HG03108 (cell line): ENCODE measurements at regions not wholly inside any gene's neighbourhood (a gene's known extent, or its start where the extent isn't known, plus 50 kb on each side); places are given as distances from the start of the nearest gene placed in this dataset.

Experiments
- ATAC-seq: cut with Tn5 transposase; IDR thresholded peaks from one replicate; pipeline ENCODE4 v1.9.1; 2021; ENCODE audit warnings: moderate library complexity; ENCODE audit not compliant: unreplicated experiment

DNA sequence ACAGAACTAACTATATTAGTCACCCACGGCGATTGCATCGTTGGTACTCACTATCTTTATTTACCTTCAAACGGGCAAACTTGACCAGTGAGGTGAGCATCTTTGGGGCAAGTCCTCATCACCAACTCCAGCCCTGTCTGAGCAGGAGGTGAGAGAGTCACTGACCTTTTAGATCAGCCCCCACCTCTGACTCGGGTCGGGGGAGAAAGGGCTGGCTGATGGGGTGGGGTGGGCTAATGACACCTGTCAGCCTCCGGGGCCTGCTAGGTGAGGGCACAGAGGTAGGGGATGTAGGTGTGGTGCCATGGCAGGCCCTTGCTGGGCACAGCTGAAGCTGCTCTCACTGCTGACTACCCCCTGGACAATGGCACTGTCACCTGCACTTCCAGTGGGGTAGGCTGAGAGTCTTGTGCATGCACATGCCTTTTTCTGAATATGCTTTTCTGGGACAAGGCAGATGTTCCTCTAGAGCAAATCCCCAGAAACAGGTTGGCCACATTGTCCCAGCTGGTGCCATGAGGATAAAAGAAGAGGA, 359.5 kb upstream of the MKI67 start:
- no peak for ATAC-seq

DNA sequence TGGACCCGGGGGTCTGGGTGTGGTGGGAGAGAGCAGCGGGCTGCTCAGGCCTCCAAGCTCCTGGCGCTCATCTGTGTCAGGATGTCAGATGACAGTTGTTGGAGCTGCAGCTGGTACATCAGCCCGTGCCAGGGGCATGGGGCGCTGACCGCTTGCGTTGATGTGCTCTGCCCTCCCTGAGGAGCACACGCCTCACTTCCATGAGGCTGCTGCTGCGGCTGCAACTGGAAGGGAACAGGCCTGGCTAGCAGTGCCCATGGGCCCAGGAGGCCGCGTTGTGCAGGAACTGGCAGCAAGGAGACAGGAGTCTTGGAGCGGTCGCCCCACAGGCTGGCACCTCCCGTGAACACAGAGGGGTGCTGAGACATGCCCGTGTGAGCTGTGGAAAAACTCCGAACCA, 361.3 kb upstream of the MKI67 start:
- no peak for ATAC-seq

DNA sequence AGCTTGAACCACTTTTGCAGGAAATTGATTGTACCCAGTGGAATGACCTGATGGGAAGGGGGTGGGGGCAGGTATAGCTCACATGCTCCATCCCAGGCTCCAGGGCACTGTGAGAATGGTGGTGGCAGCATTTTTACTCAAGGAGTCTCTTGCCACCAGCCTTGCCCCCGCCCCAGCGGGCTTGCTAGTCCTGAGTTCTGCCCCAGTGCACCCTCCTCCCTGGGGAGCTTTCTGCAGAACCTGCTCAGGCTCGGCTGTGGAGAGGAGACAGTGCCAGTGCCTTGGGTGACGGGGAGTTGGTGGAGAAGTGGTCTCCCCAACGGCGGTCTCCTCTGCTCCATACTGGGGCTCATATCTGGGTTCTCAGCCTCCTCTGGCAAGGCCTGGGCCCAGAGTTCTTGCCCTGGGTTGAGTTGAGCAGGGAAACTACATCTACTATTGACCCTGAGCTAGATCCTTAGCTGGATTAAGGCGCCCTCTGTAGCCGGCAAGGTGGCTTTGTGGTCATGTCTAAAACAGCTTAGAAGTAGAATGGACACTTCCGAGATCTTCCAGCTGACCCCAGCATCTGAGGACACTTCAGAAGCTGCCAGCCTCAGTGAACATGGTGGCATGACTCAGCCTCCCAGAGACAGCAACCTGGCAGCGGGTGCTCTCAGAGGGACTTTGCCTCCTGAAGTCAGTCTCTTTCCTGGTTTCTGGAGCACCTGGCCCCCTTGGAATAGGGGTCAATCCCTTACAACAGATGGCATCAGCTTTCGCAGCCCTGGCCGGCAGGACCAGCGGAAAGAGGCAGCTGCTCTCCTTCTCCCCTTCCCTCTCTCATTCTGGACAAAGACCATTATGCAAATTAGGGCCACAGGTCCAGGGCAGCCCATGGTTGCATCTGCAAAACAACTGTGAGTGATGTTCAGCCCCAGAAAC, 363.4 kb upstream of the MKI67 start:
- no peak for ATAC-seq

DNA sequence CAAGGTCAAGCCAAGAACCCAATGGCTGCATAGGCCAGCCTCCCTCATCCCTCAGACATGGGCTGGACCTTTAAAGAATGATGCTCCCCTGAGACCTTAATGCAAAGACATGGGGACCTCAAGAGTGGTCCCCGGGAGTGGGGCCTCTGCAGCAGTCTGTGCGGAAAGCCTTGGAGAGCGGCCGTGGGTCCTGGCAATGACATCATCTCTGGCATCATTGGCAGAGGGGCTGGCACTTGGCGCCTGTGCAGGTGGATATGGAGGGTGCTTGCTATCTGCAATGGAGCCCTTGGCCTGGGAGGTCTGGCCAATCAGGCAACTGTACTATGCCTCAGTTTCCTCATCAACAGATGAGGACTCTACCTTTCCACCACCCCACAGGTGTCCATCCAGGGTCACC, 365.5 kb upstream of the MKI67 start:
- ATAC-seq, result no peak

DNA sequence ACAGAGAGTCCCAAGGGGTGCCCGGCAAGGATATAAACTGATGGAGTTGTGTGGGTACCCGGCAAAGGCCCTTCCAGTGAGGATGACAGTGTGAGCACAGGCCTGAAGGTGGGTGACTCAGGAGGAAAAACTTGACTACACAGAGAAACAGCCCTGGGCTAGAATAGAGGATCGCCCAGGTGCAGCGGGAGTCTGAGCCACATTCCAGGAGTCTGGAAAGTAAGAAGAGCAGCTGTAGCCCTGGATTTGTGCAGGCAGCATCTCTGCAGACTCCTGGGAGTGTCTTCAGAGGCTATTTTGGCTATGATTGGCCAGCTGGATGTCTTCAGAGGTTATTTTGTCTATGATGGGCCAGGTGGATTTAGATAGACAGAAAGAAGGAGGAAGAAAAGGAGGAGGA, 367.6 kb upstream of the MKI67 start:
- no peak for ATAC-seq

DNA sequence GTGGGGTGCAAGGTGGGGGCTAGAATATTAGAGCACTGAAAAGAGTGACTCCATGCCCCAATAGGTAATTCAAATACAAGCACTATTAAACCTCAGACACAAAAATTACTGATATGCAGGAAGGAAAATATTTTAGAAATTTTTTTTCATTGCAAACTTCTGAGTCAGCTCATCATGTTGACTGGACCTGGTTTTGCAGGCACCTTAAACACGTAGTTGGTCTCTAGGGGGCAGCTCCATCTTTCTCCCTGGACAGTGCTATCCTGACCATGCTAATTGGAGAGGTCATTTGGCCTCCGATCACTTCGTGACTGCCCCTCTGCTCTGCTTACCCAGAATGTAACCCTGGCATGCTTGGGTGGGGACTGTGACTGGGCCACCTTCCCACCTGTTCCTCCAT, 368.4 kb upstream of the MKI67 start:
- ATAC-seq, result no peak

DNA sequence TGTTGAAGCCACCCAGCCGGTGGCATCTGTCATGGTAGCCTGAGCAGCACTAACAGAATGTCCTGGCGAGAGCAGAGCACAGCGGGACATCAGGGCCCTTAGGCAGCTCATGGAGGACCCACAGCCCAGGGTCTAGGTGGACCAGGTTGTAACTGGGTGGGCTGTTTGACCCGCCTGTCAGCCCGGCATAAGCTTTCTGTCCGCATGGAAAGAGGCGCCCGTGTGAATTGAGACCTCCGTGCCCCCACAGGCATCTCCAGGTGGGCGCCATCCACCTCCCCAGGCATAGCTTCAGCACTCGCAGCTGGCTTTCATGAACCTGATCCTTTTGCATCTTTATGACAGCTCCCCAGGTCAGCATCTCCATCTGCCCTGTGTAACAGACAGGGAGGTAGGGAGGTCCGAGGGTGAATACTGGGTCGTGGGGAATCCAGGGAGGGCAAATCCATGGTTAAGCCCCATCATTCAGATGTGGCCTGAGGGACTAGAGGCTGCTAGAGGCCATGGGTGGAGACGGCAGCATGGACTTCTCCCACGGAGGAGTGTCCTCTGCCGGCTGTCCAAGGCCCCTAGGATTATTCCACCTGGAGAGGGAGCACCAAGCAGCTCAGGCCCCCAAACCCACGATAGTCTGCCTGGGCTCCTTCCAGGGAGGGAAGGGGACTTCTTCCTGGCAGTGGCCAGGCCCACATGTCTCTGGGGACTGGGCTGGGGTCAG, 371.6 kb upstream of the MKI67 start:
- no peak for ATAC-seq

DNA sequence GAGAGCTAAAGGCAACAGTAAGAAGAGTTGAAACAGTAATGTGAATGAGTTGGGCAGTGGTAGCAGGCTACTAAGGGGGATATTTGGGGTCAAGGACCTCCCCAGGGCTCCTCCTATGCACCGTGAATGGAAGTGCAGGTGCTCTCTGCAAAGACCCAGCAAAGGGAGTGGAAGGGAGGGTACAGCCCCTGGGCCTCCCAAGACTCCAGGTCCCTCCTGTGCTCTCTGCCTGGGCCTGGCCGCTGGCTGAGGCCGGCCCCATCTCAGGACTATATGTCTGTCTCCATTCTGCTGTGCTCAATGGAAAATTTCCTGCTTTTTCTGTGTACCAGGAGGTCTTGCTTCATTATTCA, 372.1 kb upstream of the MKI67 start:
- ATAC-seq, result no peak

DNA sequence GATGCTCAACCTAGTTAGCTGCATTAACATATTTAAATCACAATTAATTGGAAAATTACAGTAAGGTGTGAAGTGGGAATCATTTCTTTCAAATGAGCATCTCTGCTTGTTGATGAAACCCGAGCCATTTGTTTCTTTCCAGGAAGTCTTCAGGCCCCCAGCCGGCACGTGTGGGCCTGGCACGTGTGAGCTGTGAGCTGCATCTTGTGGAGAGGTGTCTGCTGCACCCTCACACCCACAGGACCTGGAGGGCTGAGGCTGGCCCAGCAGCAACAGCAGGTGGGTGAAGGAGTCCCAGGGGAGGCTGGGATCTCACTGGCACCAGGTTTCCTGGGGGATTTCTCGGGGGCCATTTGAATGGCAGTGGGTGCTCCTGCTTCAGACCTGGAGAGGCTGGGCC, 372.5 kb upstream of the MKI67 start:
- no peak for ATAC-seq

DNA sequence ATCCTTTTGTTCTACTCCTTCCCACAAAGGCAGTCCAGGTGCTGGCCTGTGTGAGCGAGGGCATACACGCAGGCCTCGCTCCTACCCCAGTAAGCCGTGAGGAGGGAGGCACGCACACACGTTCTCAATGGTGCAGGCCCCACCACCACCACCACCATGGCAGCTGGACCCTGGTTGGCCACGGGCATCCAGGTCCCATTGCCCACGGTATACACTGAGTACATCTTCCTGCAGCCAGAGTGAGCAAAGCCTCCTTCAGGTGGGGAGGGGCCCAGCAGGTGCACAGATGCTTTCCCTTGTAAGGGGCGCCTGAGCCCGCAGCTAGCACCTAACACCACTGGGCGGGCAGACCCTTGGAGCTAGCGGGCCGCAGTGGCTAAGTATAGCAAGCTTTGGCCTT, 373.3 kb upstream of the MKI67 start:
- ATAC-seq, result no peak

DNA sequence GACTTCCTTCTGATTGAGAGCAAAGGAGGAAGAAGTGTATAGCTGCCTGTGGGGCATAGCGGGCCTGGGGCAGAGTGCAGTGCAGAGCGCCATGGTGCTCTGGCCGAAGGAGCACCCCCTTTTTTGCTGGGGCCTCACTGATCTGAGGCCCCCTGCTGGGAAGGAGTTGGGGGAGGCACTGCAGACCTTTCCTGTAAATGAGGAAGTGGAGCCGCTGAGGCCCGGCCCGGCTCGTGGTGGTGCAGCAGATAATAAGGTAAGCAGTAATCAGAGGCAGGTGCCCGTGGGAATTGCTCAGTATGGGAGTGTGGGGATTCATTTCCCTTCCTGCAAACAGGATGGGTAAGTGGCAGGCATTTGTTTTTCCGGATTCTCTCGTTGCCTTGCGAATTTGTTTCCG, 373.7 kb upstream of the MKI67 start:
- no peak for ATAC-seq

DNA sequence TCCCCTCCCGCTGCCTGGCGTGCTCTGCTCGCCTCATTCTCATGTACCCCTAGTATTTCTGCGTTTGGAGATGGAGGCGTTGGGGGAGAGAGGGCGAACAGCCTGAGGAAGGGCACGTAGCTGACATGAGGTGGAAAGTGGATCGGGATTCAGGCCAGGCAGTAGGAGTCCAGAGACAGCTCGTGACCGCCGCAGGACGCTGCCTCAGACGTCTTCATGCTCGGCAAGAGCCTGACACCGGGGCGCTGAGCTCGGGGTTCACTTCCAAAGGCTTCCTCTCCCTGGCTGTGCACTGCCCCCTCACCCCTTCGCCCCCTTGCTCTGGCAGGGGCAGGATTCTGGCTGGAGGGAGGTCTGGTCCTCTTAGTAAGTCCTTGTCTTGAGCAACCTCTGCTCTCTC, 374.4 kb upstream of the MKI67 start:
- ATAC-seq, result no peak

DNA sequence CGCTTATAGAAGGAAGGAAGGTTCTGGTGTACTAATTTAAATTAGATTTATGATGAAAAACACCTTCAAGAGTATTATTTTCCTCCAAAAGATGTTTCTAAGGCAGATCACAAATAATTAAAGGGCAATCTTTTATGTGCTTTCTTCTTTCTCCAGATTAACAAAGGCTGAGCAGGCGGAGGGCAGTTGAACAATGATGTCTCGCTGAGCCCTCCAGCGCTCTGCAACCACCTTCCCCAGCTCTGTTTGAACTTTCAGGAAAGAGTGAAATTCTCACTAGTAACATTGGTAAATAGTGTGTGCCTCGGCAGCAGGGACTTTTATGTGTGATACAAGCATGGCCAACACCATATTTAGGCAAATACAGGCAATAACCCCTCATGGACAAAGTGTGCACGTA, 379.1 kb upstream of the MKI67 start:
- ATAC-seq, result no peak

DNA sequence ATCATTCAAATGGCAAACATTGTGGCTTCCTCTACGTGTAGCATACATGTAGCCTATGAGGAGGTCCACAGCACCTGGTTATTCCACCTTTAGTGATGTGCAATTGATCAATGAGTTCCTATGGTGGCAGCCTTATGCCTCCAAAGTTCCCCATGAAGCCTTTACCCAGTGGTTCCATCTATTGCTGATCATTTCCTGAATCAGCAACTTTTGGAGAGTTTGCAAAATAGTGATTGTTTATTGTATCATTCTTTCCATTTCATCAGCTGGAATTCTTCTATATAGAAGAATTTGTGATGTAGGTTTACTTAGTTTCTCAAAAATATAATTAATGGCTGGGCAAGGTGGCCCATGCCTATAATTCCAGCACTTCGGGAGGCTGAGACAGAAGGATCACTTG, 380.2 kb upstream of the MKI67 start:
- ATAC-seq, result no peak

DNA sequence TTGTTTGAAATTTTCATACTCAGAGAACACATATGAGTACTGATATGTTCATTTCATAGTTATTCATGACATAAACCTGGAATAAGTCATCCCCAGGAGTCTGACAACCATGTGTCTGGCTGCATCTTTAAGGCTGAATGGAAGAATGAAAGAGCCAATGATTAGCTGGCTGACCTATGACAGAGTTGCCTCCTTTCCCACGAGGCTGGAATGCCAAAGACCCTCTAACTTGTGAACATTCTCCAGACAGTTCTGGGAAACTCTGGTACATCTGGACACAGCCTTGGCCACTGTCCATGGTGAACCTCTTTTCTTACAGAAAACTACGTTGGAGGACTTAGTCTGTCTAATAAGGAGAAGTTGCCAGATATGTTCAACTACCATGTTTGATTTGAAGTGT, 380.8 kb upstream of the MKI67 start:
- ATAC-seq, result no peak

DNA sequence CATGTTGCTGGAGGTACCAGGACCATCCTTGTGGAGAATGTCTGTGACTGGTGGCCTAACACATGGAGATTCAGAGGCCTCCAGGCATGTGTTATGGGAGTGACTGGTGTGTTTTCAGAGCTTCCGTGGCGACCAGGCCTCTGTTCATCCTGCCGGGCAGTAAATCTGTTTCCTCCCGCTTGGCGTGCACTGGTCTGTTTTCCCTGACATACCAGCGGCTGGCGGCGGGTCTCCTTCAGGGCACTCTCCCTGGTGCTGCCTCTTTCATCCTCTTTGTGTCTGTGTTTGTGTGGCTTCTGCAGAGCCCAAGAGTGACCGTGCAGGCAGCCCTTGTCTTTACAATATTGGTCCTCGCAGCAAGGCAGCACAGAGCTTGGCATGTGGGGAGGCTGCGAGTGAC, 385.1 kb upstream of the MKI67 start:
- no peak for ATAC-seq

DNA sequence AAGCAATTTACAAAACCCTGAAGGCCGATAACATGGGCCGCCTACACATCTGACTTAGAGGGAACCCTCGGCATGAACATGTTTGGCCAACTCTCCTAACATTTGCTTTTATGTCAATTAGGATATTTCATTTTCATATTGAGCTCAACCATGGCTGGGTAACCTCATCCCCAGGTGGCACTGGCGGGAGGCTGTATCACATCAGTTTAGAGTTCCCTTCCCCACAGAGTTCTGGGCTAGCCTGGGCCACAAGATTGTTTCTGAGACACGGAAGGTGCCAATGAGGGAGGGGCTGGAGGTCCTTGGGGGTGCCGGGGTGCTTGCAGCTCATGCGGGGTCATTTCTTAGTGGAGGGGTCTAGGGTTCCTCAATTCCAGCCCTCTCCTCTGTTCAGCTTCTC, 386.5 kb upstream of the MKI67 start:
- ATAC-seq, result no peak

DNA sequence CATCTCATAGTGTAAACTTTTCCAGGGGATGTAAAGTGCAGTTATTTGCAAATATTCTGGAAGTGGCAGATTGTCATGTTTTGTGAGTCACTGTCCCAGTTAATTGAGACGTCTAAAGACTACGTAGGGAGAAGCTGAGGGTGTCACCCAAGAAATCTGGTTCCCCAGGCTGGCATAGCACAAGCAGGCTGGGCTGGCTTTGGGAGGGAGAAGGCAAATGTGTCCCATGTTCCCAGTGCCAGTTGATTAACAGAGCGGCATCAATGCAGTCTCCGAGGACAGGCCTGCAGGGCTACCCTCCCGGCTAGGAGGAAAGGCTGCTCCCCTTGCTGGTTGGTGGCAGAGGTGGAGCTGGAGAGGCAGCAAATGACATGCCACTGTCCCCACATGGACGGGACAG, 388.3 kb upstream of the MKI67 start:
- ATAC-seq, result no peak

DNA sequence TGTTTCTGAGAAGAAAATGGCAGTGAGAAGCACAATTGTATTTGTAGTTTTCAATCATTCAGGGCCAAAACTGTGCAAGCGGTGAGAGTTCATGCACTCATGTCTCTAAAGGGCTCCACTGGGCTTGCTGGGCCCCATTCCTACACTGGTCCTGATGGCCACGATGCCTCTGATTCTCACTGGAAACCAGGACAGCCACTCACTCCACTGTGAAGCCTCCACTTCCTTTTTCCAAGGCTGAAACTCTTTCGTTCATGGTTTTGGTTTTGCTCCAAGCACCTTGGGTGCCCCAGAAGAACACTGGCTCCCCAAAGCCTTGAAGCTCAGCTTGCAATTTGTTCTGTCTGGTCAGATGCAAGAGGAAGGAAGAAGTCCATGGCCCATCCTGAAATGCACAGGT, 390.0 kb upstream of the MKI67 start:
- ATAC-seq, result no peak

DNA sequence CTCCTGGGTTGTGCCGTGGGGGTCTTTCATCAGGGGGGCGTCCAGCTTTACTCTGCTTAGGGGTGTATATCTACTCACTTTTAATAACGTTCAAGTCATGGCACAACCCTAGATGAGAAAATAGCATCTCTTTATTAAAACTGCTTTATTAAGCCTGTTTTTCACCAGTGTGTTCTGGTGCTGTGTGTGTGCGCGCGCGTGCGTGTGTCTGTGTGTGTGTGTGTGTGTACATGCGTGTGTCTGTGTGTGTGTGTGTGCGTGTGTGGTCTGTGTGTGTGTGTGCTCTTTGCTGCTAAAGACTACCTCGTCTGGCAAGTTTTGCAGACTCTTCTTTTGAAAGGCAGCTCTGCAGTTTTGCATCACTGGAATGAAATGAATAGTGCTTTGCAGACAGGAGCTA, 390.9 kb upstream of the MKI67 start:
- no peak for ATAC-seq

DNA sequence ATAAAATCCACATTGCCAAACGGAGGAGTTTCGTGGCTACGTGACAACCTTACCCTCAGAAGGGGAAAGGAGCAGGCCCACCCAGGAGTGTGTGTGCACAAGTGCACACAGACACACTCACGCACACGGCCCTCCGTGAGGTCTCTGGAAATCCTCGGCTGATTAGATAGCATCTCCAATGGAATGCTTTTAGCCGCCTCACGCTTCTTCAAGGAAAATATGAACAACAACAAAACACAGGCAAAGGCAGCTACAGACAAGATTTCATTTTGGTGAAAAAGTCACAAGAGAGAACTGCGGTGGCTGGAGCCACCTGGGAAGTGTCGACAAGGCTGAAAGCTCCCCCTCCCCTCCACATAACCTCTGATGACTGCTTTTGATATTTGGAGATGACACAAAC, 391.8 kb upstream of the MKI67 start:
- no peak for ATAC-seq

DNA sequence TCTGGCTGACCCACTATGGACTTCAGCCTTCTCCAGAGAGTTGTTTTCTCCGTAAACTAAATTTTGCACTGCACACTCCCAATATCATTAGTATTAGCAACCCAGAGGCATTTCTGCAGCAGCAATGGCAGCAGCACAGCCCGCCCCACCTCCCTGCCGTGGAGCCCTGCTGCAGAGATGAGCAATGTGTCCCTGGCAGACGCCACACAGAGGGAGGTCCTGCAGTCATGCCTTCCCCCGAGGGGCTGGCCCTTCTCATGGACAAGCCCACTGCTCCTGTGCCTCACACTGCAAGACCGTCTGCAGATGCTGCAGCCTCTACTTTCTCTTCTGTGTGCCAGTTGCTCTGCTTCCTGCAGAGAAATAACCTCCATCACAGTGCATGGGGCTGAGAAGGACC, 393.4 kb upstream of the MKI67 start:
- no peak for ATAC-seq
